HG03439 (cell line): ENCODE measurements at regions not wholly inside any gene's neighbourhood (a gene's known extent, or its start where the extent isn't known, plus 50 kb on each side); places are given as distances from the start of the nearest gene placed in this dataset.

Experiments
- ATAC-seq: cut with Tn5 transposase; IDR thresholded peaks from one replicate; pipeline ENCODE4 v1.9.1; 2021; ENCODE audit warnings: mild to moderate bottlenecking, moderate library complexity; ENCODE audit not compliant: unreplicated experiment

DNA sequence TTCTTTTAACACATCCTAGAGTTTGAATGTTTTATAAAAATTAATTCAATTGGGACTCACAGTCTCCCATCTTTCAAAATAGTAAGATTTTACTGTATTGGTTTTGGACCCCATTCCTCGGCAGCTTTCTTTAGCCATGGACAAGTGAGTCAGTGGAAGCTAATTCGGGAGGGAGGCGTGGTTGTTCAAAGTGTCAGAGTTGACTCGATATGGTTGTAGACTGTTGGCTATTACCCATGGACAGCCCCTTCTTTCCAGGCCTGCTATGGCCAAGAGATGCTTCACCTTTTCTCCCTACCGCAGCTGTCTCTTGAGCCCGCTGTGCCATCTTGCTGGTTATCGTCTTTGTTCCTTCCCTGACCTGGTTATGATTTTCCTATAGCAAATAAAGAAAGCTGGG is 243.0 kb downstream of the CD83 start:
- ATAC-seq: no peak

DNA sequence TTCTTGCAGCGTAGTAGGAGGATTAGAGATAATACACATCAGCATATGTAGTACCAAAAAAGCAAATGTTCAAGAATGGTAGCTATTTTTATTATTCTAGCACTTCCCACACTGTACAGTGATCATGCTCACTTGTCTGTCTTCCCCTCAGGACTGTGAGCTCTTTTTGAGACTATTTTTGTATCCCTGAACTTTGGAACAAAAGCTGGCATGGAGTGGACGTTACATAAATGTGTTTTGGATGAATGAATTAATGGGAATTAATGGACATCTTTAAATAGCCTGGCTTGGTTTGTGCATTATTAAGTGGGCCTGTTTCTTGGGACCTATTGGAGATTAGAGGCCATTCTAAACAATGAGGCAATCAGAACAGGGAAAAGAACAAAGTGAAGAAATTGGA is 243.7 kb downstream of the CD83 start:
- no peak for ATAC-seq

DNA sequence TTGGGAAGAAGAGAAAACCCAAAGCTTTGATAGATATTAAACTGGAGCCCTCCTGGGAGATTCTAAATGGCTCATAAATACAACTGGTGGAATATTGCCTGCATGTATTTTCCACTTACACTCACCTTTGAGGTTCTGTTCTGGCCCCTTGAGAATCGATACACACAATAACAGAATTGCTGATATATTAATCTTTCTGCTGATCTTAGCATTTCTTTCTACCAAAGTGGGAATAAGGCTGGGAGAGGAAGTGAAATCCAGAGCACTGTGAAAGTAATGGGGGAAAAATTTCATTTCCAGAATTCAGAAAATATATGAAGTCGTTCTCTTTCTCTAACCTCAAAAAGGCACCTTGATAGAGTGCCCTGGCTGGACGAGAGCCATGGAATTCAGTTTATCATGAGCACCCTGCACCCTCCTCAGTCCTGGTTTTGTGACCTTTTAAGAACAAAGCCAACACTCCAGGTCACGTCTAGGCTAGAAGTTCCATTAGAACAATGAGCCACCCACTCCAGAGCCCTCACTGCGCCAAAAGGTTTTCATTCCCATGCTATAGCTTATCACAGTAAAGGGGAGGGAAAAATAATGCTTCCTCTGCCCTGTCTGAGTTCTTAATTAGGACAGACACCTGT is 244.5 kb downstream of the CD83 start:
- ATAC-seq: no peak

DNA sequence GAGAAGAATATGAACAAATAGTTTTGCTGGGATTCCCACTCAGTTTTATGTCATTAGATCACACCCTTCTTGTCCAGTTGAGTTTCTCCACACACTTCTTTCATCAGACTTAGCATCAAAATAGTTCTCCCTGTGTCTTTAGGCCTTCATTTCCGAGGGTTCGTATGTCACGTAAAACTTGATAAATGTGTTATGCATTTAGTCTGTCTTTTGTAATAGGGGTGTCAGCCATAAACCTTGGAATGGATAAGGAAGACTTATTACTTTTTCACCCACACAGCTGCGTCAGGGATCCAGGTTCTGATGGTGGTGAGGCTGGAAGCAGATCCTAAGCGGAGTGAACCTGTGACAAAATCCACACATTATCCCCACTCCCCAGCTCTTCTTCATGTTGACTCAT is 246.8 kb downstream of the CD83 start:
- ATAC-seq: no peak

DNA sequence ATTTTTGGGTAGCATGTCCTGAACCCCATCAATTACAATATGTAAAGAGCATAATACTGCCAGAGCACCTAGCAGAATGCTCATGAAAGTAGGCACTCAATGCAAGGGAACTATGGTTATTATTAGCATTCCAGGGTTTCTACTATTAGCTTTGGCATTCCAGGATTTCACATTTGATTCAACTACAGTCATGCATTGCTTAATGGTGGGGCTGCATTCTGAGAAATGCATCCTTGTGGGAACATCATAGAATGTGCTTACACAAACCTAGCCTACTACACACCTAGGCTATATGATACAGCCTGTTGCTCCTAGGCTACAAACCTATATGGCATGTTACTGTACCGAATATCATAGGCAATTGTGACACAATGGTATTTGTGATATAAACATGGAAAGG is 247.8 kb downstream of the CD83 start:
- no peak for ATAC-seq

DNA sequence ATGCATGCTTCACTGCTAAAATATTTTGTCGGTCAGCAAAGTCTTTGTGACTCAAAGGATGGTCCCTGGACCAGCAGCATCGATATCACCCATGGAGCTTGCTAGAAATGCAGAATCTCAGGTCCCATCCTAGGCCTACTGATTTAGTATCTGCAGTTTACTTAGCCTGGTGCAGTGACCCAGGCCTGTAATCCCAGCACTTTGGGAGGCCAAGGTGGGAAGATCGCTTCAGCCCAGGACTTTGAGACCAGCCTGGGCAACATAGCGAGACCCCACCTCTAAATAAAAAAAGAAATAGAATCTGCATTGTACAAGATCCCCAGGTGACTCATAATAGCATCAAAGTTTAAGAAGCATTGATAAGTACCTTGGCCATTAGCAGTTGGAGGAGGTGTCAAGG is 248.7 kb downstream of the CD83 start:
- ATAC-seq: no peak

DNA sequence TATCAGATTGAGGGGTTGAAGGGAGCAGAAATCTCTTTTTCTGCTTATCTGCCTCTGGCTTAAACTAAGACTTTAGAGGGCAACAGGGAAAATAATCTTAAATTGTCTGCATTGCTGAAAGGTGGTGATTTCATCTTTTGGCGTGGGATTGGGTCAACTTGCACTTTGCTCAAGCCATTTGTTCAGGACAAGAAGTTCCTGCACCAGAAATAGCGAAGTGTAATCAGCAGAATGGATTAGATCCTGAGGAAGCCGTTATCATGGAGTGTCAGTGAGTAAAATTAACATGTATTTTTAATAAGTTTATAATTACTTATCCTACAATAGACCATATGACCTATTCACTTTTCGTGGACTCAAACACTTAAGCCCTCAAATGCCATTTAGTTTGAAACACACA is 249.3 kb downstream of the CD83 start:
- ATAC-seq: no peak

DNA sequence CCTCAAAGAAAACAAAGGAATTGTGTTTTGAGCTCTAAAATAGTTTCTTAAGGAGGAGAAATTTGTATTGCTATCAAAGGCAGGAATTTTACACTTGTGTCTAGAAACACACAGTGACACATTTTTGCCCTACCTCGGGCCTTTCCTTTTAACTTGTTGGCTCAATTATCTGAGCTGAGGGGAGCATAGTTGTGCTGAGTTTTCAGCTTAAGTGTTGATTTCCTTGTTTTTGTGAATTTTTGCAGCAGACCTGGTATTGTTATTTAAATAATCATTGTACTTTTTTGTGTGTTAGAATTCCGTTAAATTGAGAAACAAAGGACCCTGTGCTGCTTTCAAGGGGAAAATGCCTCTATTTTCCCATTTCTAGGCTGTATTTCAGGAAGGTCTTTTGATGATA is 249.7 kb downstream of the CD83 start:
- ATAC-seq: no peak

DNA sequence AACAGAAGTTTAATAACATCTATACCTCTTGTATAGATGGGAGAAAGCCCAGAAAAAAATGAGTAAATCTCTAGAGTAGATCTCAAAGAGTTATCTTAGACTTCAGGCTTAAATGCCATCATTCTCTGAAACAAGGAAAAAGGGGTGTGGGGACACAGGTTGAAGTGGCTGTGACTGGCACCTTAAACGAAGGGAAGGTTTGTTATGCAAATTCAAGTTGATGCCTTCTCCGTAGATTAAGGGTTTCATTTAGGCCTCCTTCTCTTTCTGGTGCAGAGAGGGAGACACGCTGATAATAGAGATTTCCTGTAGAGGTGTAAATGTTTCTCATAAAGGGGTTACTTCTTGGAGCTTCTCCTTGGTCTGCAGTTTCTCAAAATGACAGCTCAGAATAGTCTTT is 252.1 kb downstream of the CD83 start:
- ATAC-seq: no peak

DNA sequence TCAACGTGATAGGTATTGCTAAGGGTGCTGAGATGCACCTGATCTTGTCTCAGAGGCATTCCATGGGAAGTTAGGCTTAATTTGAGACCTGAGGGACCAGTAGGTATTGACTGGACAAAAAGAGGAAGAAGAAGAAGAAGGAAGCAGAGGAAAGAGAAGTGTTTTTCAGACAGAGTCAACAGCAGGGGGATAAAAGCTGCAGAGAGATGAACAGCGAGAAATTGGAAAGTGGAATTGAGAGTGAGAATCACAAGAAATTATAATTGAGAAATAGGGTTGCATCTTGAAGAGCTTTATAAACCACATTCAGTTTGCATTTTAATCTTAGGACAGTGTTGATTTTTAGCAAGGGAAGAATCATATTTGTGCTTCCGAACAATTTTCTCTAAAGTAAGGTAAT is 254.0 kb downstream of the CD83 start:
- ATAC-seq: no peak

DNA sequence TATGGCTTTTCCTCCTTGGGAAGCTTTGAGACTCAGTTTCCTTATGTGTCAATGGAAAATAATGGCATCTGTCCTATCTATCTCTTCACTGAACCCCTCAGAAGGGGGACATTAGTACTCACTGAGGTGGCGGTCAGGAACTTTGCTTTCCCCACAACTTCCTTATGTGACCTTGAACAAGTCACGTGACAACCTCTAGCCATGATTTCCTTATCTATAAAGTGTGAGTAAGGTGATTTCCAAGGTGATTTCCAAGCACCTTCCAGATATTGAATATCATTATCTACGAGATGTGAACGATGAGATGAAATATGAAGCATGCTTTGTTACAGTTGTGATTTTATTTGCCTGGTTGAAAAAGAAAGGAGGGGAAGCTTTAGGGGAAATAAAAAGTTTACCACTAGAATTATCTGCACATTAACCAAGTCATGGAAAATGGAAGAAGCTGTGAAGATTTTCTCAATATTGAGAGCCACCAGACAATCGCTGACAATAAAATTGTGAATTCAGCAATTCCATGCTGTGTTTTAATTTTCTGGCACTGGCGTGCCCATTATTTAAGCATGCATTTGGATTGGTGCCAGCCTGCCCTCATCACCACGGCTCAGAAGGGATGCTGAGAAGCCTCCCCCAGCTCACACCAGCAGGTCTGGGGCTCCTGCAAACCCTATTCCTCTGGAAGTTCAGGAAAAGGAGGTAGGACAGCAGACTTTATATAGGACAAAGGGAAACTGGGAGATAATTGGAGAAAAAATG is 255.3 kb downstream of the CD83 start:
- ATAC-seq: no peak

DNA sequence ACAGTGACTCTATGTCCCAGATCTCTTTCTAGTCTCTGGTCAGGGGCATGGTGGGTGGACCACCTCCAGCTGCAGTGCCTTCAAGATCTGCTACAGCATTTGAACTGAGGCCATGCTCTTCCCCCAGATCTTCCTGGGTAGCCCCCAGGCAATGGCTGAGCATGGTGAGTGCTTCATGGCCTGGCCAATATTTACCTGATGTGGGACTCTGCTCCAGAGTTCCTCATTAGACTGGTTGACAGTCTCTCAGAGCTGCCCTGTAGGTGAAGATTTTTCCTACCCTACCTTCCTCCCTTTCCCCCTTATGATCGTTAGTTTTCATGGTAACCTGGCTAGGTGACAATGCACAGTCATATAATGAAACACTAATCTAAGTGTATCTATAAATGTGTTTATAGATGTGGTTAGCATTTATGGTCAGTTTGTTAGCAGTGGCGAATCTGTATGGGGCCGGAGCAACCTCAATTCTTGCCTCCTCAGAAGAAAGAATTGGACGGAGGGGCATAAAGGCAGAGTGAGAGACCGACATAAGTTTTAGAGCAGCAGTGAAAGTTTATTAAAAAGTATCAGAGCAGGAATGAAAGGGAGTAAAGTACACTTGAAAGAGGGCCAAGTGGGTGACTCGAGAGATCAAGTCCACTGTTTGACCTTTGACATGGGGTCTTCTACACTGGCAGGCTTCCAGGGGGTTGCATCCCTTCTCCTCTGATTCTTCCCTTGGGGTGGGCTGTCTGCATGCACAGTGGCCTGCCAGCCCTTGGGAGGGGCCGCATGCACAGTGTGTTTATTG is 256.3 kb downstream of the CD83 start:
- no peak for ATAC-seq

DNA sequence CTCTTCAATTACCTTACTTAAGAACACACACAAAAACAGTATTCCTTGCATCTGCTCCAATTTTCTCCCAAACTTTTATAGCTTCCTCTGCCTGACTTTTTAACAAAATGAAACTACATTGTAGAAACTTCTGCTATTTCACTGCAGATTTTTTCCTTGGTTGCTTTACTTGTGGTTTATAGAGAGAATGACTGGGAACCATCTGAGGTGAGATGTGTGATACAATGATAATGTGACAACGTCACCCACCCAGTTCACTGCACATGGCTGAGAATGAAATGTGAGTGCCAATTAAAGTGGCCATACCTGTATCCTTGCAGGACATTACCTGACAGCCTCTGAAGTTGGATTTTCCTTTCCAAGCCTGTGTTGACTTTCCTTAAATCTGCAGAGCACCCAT is 258.4 kb downstream of the CD83 start:
- ATAC-seq: no peak

DNA sequence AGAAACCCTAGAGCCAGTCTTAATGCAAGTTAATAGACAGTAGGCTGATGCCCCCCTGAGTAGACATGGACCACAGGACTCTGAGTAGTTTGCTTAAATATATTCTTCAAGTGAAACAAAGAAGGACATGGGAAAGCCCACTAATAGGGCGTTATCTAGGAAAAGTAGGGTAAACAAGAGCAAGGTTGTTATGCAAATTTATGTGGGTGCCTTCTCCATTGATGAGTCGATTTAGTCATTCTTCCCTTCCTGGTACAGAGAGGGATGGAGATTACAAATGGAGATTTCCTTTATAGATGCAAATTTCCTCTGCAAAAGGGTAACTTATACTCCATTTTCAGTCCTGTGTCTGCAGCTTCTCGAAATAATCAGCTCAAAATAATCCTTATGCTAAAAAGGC is 262.0 kb downstream of the CD83 start:
- ATAC-seq: no peak

DNA sequence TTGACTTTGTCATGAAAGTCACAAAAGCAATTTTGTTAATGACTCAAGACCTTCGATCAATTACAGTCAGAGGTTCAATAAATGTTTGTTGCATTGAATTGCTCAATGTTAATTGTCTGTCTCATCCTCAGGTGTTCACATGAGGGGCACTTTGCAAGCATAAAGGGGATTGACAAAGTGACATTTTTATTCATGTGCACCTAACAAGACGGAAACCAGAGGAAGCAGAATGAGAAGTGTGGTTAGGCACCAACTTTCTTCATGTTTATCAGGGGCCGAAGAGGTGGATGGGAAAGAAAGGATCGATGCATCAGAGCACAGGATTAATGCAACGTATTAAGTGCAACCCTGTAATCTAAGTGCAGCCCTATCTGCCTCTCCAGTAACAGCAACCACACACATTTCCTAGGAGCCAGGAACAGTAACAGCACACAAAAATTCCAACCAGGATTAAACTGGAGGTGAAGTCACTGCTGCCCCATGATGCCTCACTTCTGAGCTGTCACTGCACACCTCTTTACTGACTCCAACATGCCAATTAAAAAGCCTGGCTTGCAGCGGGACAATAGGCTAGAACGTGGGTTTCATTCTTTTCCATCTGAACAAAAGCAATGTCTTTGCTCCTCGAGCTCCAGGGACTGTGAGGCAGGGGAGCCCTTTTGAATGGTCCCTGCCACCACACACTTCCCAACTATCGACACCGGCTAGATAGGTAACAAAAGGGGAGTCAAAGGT is 262.7 kb downstream of the CD83 start:
- no peak for ATAC-seq

DNA sequence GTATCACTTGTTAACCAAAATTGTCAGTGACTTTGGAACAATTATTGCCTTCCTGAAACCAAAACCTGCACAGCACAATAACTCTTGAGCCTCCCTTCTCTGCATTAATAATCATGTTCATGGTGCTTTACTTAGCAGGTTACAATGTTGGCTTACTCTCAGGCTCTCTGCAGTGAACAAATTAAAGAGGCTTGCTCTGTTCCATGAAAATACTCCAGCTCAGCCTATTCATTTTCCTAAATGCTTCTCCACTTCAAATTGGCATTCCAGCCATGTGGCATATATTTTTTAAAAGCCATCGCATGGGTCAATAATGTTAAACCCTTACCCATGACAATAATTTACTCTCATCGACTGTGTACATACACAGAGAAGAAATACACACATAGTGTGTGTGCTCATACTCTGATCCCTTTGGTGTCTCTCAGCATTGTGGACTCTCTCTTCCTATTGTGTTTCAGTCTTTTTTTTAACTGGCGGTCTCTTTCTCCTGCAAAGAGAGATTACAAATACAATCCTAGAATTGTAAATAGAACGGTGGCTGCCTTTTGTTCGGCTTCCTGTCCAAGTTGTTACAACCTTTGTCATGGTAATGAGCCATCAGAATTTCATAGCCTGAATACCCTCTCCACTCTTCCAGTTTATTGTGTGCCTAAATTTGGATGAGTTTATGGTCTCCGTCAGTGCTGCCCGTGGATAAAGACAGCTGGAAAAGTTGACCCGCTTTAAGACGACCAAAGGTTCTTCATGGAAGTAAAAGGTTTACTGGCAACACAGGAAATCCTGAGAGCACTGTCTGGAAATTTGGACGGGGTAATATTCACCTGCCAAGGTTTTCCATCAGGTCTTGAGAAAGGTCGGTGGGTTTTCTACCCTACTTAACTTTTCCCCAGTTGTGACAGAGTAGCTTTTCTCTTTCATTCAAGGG is 263.6 kb downstream of the CD83 start:
- no peak for ATAC-seq

DNA sequence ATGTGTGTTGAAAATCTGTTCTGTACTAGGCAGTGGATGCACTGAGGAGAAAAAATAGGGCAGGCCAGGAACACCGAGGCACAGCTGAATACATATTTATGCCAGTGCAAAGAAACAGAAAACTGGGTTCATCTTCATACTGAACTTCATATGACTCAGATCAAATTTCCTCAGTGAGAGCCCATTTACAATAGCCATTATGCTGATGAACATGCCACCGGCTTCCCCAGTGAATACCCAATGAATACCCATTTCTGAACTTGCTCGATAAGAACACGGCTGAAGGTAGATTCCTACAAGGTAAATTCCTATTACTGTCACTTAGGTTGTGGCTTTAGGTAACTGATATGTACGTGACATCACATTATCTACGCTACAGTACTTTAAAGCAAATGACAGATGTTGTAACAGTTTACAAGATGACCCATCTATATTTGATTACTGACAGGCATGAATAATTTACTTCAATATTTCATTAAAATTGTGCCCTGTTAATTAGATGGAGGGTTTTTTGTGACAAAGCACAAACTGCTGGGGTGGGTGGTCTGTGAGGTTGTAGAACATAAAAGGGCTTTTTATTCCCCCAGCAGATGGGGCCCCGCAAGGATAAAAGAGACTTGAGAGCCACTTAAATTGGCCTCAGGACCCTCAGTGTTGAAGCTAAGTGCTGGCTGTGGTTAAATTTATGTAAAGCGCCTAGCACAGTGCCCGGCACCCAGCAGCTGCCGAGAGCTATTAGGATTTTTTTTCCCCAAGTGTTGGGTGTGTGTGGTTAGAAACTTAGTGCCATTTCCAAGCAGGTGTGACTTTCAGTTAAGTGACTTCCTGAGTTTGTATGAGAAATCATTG is 264.5 kb downstream of the CD83 start:
- no peak for ATAC-seq

DNA sequence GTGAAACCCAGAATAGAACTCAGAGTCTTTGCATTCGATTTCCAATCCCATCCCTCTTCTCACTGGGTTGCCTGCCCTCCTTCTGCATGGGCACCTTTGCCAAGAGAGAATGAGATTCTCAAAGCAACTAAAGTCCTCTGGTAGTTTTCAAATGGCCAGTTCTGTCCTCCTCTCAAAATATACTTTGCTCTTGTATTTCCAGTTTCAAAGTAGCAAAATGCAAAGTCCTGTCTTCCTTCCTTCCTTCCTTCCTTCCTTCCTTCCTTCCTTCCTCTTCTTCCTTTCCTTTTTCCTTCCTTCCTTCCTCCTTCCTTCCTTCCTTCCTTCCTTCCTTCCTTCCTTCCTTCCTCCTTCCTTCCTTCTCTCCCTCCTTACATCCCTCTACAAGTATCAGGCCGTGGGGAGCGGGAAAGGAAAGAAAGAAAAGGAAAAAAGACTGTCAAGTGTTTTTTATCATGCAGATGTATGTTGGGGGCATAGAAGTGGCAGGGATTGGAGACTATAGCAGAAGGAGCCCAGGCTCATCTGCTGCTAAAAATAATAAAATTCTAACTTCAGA is 265.2 kb downstream of the CD83 start:
- ATAC-seq: no peak
